ENCODE measurements at regions not wholly inside any gene's neighbourhood (a gene's known extent, or its start where the extent isn't known, plus 50 kb on each side); places are given as distances from the start of the nearest gene placed in this dataset.

DNA sequence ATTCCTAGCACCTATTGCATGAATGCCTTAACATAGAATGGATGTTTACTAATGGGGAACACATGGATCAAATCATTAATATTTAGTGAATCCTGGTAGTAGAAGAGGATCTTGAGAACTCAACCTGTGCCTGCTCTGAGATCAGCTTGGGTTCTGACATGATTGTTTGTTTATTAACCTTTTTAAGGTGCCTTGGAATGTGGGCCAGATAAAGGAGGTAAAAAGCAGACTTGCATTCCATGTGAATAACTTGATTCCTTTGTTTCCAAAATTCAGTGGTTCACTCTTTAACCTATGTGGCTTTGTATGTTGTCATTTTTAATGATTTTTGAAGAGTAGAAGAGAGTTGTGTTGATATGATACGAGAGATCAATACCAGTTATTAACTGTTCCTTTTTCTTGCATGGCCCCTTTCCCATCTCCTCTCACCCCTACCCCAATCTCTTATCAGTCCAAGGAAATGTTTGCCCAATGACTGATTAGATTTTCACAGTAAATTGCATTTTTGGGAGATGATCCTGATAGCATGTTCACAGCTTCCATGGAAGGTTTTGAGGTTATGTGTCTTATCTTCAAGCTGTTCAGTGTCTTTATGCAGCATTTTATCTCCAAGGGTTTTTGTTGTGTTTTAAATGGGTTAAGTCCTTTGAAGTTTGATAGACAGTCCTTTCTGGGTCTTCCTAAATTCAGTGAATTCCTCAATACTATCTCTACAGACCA, 193.7 kb upstream of the FRMD6 start:
- Histone ChIP-seq H3K9ac (ENCODE audit: insufficient read depth, low read depth, low read length) (no peak overlapping the region), H3K27me3 (ENCODE audit: control insufficient read depth in 1 of 2, insufficient read depth in 2 of 2, low read length in 2 of 2) (peaks cover 0 to 5% of the 10 kb centered on the region in 2 experiments; a peak in 1 of 5 replicates), H3K4me2 (ENCODE audit: low read depth, low read length) (no peak overlapping the region), H3K36me3 (replicated peaks in 1 of 2; ENCODE audit: control insufficient read depth in 1 of 2, insufficient read depth in 2 of 2, low read length in 2 of 2) (no peaks in the 10 kb centered on the region), H3K4me3 (replicated peaks in 1 of 3; ENCODE audit: insufficient read depth in 1 of 3, low read depth in 2 of 3, low read length in 3 of 3) (no peak overlapping the region), H2AFZ (ENCODE audit: low read length) (no peak overlapping the region), H4K20me1 (ENCODE audit: insufficient read depth, low read length) (no peaks in the 10 kb centered on the region), H3K9me3 (ENCODE audit: low read length) (no peaks in the 10 kb centered on the region), H3K27ac (ENCODE audit: extremely low read length, insufficient read depth, low read length) (no peak overlapping the region), H3K4me1 (ENCODE audit: insufficient read depth, low read length) (no peaks in the 10 kb centered on the region), H3K79me2 (ENCODE audit: insufficient read depth, low read length) (no peaks in the 10 kb centered on the region)
- no TSS peak for BruUV-seq (replicated peaks)
- no peak for ATAC-seq
- intact Hi-C loops (cut with micrococcal nuclease; ENCODE audit: unreplicated experiment) (no loop called here), in situ Hi-C loops (cut with HindIII; ENCODE audit: extremely low pct_ligation_motif_present, low pct_unique_long_range_greater_than_20kb) (no loop called here)
- no peak for DNase-seq (ENCODE audit: low spot score)
- WGBS (ENCODE audit: low lambda C conversion rate), result 36% methylated on average over 1 of the region's 1 CpG
- CTCF ChIA-PET (ENCODE audit: low intra/inter-chr PET ratio, low total read pairs), result no interaction called here
- POLR2A ChIA-PET, result no interaction called here
- no peak for FAIRE-seq
- TF ChIP-seq JUNB (CRISPR knock-in tag; IDR thresholded peaks at IDR 0.05; ENCODE audit: borderline replicate concordance), result no peak
- TF ChIP-seq, protein P1, sequence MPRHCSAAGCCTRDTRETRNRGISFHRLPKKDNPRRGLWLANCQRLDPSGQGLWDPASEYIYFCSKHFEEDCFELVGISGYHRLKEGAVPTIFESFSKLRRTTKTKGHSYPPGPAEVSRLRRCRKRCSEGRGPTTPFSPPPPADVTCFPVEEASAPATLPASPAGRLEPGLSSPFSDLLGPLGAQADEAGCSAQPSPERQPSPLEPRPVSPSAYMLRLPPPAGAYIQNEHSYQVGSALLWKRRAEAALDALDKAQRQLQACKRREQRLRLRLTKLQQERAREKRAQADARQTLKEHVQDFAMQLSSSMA (CRISPR knock-in tag; IDR thresholded peaks at IDR 0.05), result no peak
- TF ChIP-seq SRSF1 (optimal IDR thresholded peaks at IDR 0.05; ENCODE audit: low read depth, low read length), result no peak
- TF ChIP-seq ZNF296 (CRISPR knock-in tag; conservative IDR thresholded peaks at IDR 0.05), result no peak
- TF ChIP-seq HNRNPL (IDR thresholded peaks at IDR 0.05; ENCODE audit: low read depth, low read length), result no peak
- TF ChIP-seq NFAT5 (CRISPR knock-in tag; IDR thresholded peaks at IDR 0.05), result no peak
- TF ChIP-seq TSC22D2 (CRISPR knock-in tag; IDR thresholded peaks at IDR 0.05; ENCODE audit: borderline replicate concordance), result no peak
- no peak for TF ChIP-seq SKI (IDR thresholded peaks at IDR 0.05; ENCODE audit: partially characterized antibody)
- TF ChIP-seq REST (IDR thresholded peaks at IDR 0.05; ENCODE audit: borderline replicate concordance in 1 of 2, low read depth in 1 of 2, low read length in 2 of 2), result no peak
- no peak for TF ChIP-seq RNF2 (conservative IDR thresholded peaks at IDR 0.05; ENCODE audit: low read depth)
- TF ChIP-seq PLSCR1 (CRISPR knock-in tag; IDR thresholded peaks at IDR 0.05; ENCODE audit: borderline replicate concordance), result no peak
- TF ChIP-seq, protein P2, sequence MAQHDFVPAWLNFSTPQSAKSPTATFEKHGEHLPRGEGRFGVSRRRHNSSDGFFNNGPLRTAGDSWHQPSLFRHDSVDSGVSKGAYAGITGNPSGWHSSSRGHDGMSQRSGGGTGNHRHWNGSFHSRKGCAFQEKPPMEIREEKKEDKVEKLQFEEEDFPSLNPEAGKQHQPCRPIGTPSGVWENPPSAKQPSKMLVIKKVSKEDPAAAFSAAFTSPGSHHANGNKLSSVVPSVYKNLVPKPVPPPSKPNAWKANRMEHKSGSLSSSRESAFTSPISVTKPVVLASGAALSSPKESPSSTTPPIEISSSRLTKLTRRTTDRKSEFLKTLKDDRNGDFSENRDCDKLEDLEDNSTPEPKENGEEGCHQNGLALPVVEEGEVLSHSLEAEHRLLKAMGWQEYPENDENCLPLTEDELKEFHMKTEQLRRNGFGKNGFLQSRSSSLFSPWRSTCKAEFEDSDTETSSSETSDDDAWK (CRISPR knock-in tag; IDR thresholded peaks at IDR 0.05), result no peak

Measured in HepG2 (cell line).